IMR-90 (cell line): ENCODE measurements at regions not wholly inside any gene's neighbourhood (a gene's known extent, or its start where the extent isn't known, plus 50 kb on each side); places are given as distances from the start of the nearest gene placed in this dataset.
A peak's percentile ranks its signal among the peaks of the same experiment; 100 is the strongest.

Experiments used
- NFE2L2 ChIP-seq: fragments of 150-350 bp; IDR thresholded peaks from 2 replicates; pipeline ENCODE4 v1.6.1; 2016; ENCODE audit warnings: low read depth, mild to moderate bottlenecking, low read length
- RAD21 ChIP-seq: IDR thresholded peaks from 2 replicates; pipeline ENCODE4 v1.6.1; 2012; ENCODE audit warnings: low read length, improper control_type of control experiment
- USF2 ChIP-seq: fragments of 150-350 bp; IDR thresholded peaks from 2 replicates; pipeline ENCODE4 v1.6.1; 2017; ENCODE audit warnings: mild to moderate bottlenecking, antibody characterized with exemption, low read length, low read depth

GRCh38 chr5:54895816-54896341 is 89.5 kb downstream of the ESM1 start (continued):
- TF ChIP-seq RAD21 (peak; percentile 76), NFE2L2 (no peak), USF2 (no peak)
